K562 (cell line): ENCODE measurements at regions not wholly inside any gene's neighbourhood (a gene's known extent, or its start where the extent isn't known, plus 50 kb on each side); places are given as distances from the start of the nearest gene placed in this dataset.

Source experiments
- ATAC-seq: fragments of 200-7000 bp; cut with Tn5 transposase; 3 replicates; pipeline ENCODE4 v1.9.1; 2020; ENCODE audit warnings: moderate library complexity
- BruUV-seq: library from RNA; stranded (reverse); fragments of 400-500 nt; replicated peaks from 2 replicates; lab custom pipeline; 2021; lab: Mats Ljungman, UMichigan
- CTCF ChIA-PET: fragments of 300-600 bp; formaldehyde crosslinking; extraction: SDS; loops from one replicate; lab custom pipeline; 2021; ENCODE audit warnings: low intra/inter-chr PET ratio; lab: Yijun Ruan, JAX
- POLR2A ChIA-PET: fragments of 300-600, 350-650 bp; sonication (Branson Sonifier 250); formaldehyde crosslinking; extraction: SDS; loops from one replicate; lab custom pipeline; 2021; ENCODE audit warnings: antibody characterized with exemption, inconsistent platforms; lab: Yijun Ruan, JAX
- DNase-seq, 4 experiments: peaks; one replicate each; pipeline versions ENCODE4 v3.0.0 to v3.0.0-alpha.2; 2011 to 2018; ENCODE audit warnings: low spot score in 3 of 4, mixed read lengths in 3 of 4; ENCODE audit errors: extremely low read depth in 1 of 4
- FAIRE-seq: peaks from 2 replicates; lab custom pipeline; 2011; peaks lifted over from hg19 to GRCh38; lab: Jason Lieb, UNC
- H2AFZ ChIP-seq: 2 replicates; pipeline ENCODE4 v1.6.0; 2011; ENCODE audit warnings: low read depth, low read length, control low read depth, inconsistent platforms
- H3K27ac ChIP-seq: fragments of 200-600 bp; 3 replicates; pipeline ENCODE4 v1.8.0; 2011; ENCODE audit warnings: low read depth, mild to moderate bottlenecking, control low read depth, inconsistent platforms, low read length, moderate library complexity, mixed read lengths; ENCODE audit errors: extremely low read depth
- H3K27me3 ChIP-seq, 2 experiments: fragments of 300-600 bp in 1 of 2; 2 replicates in 1 of 2; 3 replicates in 1 of 2; pipeline versions ENCODE4 v1.6.0 to v1.8.0; 2011; ENCODE audit warnings: inconsistent platforms in 2 of 2, low read length in 2 of 2, mild to moderate bottlenecking in 1 of 2, mixed read lengths in 1 of 2, moderate library complexity in 1 of 2; ENCODE audit not compliant: control insufficient read depth in 2 of 2, insufficient read depth in 2 of 2
- H3K36me3 ChIP-seq: fragments of 300-600 bp; 3 replicates; pipeline ENCODE4 v1.8.0; 2011; ENCODE audit warnings: mild to moderate bottlenecking, low read length, inconsistent platforms; ENCODE audit not compliant: control insufficient read depth, insufficient read depth
- H3K4me1 ChIP-seq, 2 experiments: fragments of 200-600 bp in 1 of 2; replicated peaks in 1 of 2; 2 replicates in 1 of 2; 3 replicates in 1 of 2; pipeline versions ENCODE4 v1.5.1 to v1.8.0; 2011; ENCODE audit warnings: inconsistent platforms in 2 of 2, low read length in 2 of 2, mild to moderate bottlenecking in 1 of 2, mixed read lengths in 1 of 2, moderate library complexity in 1 of 2; ENCODE audit not compliant: control insufficient read depth in 2 of 2, insufficient read depth in 2 of 2
- H3K4me2 ChIP-seq: 2 replicates; pipeline ENCODE4 v1.6.1; 2011; ENCODE audit warnings: low read length, control low read depth, inconsistent platforms, mixed read lengths; ENCODE audit not compliant: insufficient read depth
- H3K4me3 ChIP-seq: fragments of 200-600 bp; sonication (generic), shearing (Covaris generic); 2 replicates; pipeline ENCODE4 v1.5.1; 2016; ENCODE audit warnings: control low read depth, inconsistent platforms
- H3K79me2 ChIP-seq: fragments of 200-600 bp; 3 replicates; pipeline ENCODE4 v1.8.0; 2011; ENCODE audit warnings: low read length, inconsistent platforms; ENCODE audit not compliant: control insufficient read depth, insufficient read depth
- H3K9ac ChIP-seq, 2 experiments: 2 replicates each; pipeline versions ENCODE4 v1.6.0 to v1.6.1; 2011; ENCODE audit warnings: low read depth in 2 of 2, low read length in 2 of 2, control low read depth in 1 of 2, inconsistent platforms in 1 of 2, mild to moderate bottlenecking in 1 of 2, mixed read lengths in 1 of 2; ENCODE audit not compliant: insufficient read depth in 1 of 2
- H3K9me1 ChIP-seq: one replicate; pipeline ENCODE4 v1.6.0; 2011; ENCODE audit warnings: inconsistent platforms, mild to moderate bottlenecking, low read length, moderate library complexity; ENCODE audit not compliant: control insufficient read depth, insufficient read depth
- H3K9me3 ChIP-seq: replicated peaks from 2 replicates; pipeline ENCODE4 v1.5.1; 2011; ENCODE audit warnings: low read depth, low read length, inconsistent platforms; ENCODE audit not compliant: control insufficient read depth, insufficient read depth
- H4K20me1 ChIP-seq: replicated peaks from 2 replicates; pipeline ENCODE4 v1.6.1; 2011; ENCODE audit warnings: low read length, inconsistent platforms, mixed read lengths; ENCODE audit not compliant: control insufficient read depth, insufficient read depth
- ASH1L ChIP-seq: fragments of 450-650 bp; IDR thresholded peaks from 2 replicates; pipeline ENCODE4 v1.6.1; 2018; ENCODE audit warnings: borderline replicate concordance, mild to moderate bottlenecking, low read depth; ENCODE audit not compliant: partially characterized antibody
- GABPB1 ChIP-seq: sonication (generic); formaldehyde crosslinking; IDR thresholded peaks from 2 replicates; pipeline ENCODE4 v1.8.0; 2022; ENCODE audit warnings: mild to moderate bottlenecking, missing genetic modification reagents
- HBP1 ChIP-seq: fragments of 450-650 bp; formaldehyde crosslinking; IDR thresholded peaks from 2 replicates; pipeline ENCODE4 v1.4.0; 2022; ENCODE audit warnings: missing genetic modification characterization
- JUNB ChIP-seq: fragments of 450-650 bp; formaldehyde crosslinking; conservative IDR thresholded peaks from 2 replicates; pipeline ENCODE4 v1.4.0; 2020; ENCODE audit warnings: mild to moderate bottlenecking
- KLF6 ChIP-seq: fragments of 250-450 bp; sonication (Bioruptor Pico); IDR thresholded peaks from 2 replicates; pipeline ENCODE4 v1.4.0; 2020; ENCODE audit warnings: mild to moderate bottlenecking, moderate library complexity, borderline replicate concordance
- MCM7 ChIP-seq, 2 experiments: fragments of 450-650 bp; IDR thresholded peaks; 2 replicates each; pipeline ENCODE4 v1.6.1; 2016 to 2018
- POLR2AphosphoS5 ChIP-seq: IDR thresholded peaks from 2 replicates; pipeline ENCODE4 v1.6.1; 2011; ENCODE audit warnings: mild to moderate bottlenecking, low read depth, low read length, moderate library complexity; ENCODE audit not compliant: control insufficient read depth, insufficient read depth
- SMC3 ChIP-seq: conservative IDR thresholded peaks from 2 replicates; pipeline ENCODE4 v1.6.1; 2011; ENCODE audit warnings: low read depth, low read length, improper control_type of control experiment; ENCODE audit not compliant: insufficient read depth
- SPI1 ChIP-seq: IDR thresholded peaks from 2 replicates; pipeline ENCODE4 v1.6.1; 2011; ENCODE audit warnings: low read depth, low read length, control low read depth, borderline replicate concordance
- WGBS: fragments of 100-300 bp; shearing (Covaris generic); methylation state at CpG from one replicate; pipeline ENCODE4 v1.1.6; 2016; ENCODE audit warnings: low coverage, mixed read lengths; ENCODE audit not compliant: insufficient coverage; ENCODE audit errors: missing lambda C conversion rate; 5-methylcytosine and 5-hydroxymethylcytosine counted together
- in situ Hi-C: fragments of 300-500 bp; cut with MboI; formaldehyde crosslinking; loops from 4 replicates; pipeline ENCODE4 v1.15.0; 2018; ENCODE audit warnings: inconsistent platforms, mixed read lengths
- intact Hi-C: fragments of 100-400 bp; cut with micrococcal nuclease; formaldehyde crosslinking; loops from 2 replicates; pipeline ENCODE4 v1.14.2; 2022

- TF ChIP-seq HBP1 (CRISPR knock-in tag) (no peak), POLR2AphosphoS5 (no peak)
Observed at GRCh38 chr17:70308618-70309017, 139.3 kb downstream of the KCNJ2 start (continued).

- in situ Hi-C loops: no loop called here
- Histone ChIP-seq H2AFZ (no peak overlapping the region), H3K27me3 (no peaks in the 10 kb centered on the region)
- TF ChIP-seq JUNB (CRISPR knock-in tag) (no peak), GABPB1 (CRISPR knock-in tag) (no peak), KLF6 (CRISPR knock-in tag) (no peak), SPI1 (no peak), SMC3 (no peak), ASH1L (no peak), MCM7 (IDR thresholded peaks at IDR 0.05) (no peak)
- TF ChIP-seq, all 486 proteins: peak for 0
- H3K4me3 ChIP-seq: no peak overlapping the region
- ChIA-PET POLR2A (no interaction called here), CTCF (no interaction called here)
- no peaks in the 10 kb centered on the region for H3K36me3 ChIP-seq
- no peaks in the 10 kb centered on the region for H3K9me3 ChIP-seq
- no peaks in the 10 kb centered on the region for H4K20me1 ChIP-seq
- no peak for FAIRE-seq
- H3K4me1 ChIP-seq: no peaks in the 10 kb centered on the region
- no peak overlapping the region for H3K4me2 ChIP-seq
- BruUV-seq: no TSS peak
- no peak overlapping the region for H3K27ac ChIP-seq
- intact Hi-C loops: no loop called here
- H3K9me1 ChIP-seq: no peaks in the 10 kb centered on the region
- ATAC-seq: no peak
- no peak overlapping the region for H3K9ac ChIP-seq
- H3K79me2 ChIP-seq: no peaks in the 10 kb centered on the region
- DNase-seq: no peak
- WGBS: 0% methylated on average over 4 of the region's 4 CpGs
Observed at GRCh38 chr17:70310221-70310672, 140.9 kb downstream of the KCNJ2 start.
